ENCODE measurements at regions not wholly inside any gene's neighbourhood (a gene's known extent, or its start where the extent isn't known, plus 50 kb on each side); places are given as distances from the start of the nearest gene placed in this dataset.

- TF ChIP-seq POLR2A (IDR thresholded peaks at IDR 0.05) (no peak), EP300 (IDR thresholded peaks at IDR 0.05) (no peak), POLR2AphosphoS5 (IDR thresholded peaks at IDR 0.05) (no peak)
- TF ChIP-seq, protein P1, sequence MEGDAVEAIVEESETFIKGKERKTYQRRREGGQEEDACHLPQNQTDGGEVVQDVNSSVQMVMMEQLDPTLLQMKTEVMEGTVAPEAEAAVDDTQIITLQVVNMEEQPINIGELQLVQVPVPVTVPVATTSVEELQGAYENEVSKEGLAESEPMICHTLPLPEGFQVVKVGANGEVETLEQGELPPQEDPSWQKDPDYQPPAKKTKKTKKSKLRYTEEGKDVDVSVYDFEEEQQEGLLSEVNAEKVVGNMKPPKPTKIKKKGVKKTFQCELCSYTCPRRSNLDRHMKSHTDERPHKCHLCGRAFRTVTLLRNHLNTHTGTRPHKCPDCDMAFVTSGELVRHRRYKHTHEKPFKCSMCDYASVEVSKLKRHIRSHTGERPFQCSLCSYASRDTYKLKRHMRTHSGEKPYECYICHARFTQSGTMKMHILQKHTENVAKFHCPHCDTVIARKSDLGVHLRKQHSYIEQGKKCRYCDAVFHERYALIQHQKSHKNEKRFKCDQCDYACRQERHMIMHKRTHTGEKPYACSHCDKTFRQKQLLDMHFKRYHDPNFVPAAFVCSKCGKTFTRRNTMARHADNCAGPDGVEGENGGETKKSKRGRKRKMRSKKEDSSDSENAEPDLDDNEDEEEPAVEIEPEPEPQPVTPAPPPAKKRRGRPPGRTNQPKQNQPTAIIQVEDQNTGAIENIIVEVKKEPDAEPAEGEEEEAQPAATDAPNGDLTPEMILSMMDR (IDR thresholded peaks at IDR 0.05): no peak
- Histone ChIP-seq H3K4me1 (peaks cover 3 to 7% (median 6%) of the 10 kb centered on the region in 4 donors), H3K27me3 (peaks cover 0 to 34% (median 10%) of the 10 kb centered on the region in 3 donors), H3K4me3 (no peak overlapping the region), H3K36me3 (no peaks in the 10 kb centered on the region), H3K9me3 (no peaks in the 10 kb centered on the region), H3K27ac (no peak overlapping the region)
- intact Hi-C loops (cut with DNase I; ENCODE audit: low total_unique reads): loop anchor here (10.0 kb wide), 1 partner anchor 609 kb away; no protein-coding TSS in a partner anchor
- peak in 1 of 2 donors; percentile 36 for DNase-seq
- WGBS, 5 donors: 60 to 72% (median 68%) methylated on average over 8 of the region's 8 CpGs
Observed at GRCh38 chr21:41073558-41073957, 94.4 kb upstream of the BACE2 start.

GRCh38 chr21:41074396-41075184, 93.4 kb upstream of the BACE2 start:
- no peak overlapping the region for H3K4me3 ChIP-seq
- TF ChIP-seq POLR2A (IDR thresholded peaks at IDR 0.05) (no peak), EP300 (IDR thresholded peaks at IDR 0.05) (no peak), POLR2AphosphoS5 (IDR thresholded peaks at IDR 0.05) (no peak)
- TF ChIP-seq, protein P1 (IDR thresholded peaks at IDR 0.05): no peak
- intact Hi-C loops (cut with DNase I; ENCODE audit: low total_unique reads): loop anchor here (10.0 kb wide), 1 partner anchor 610 kb away; no protein-coding TSS in a partner anchor
- WGBS, 5 donors: 82 to 88% (median 86%) methylated on average over 11 of the region's 11 CpGs
- H3K36me3 ChIP-seq: no peaks in the 10 kb centered on the region
- H3K27ac ChIP-seq: no peak overlapping the region
- no peaks in the 10 kb centered on the region for H3K9me3 ChIP-seq
- no peaks in the 10 kb centered on the region for H3K4me1 ChIP-seq
- DNase-seq: no peak
- peaks cover 0 to 24% (median 4%) of the 10 kb centered on the region in 3 donors for H3K27me3 ChIP-seq

GRCh38 chr21:41075656-41076055, 92.3 kb upstream of the BACE2 start:
- no peaks in the 10 kb centered on the region for H3K9me3 ChIP-seq
- peaks cover 0 to 13% (median 0%) of the 10 kb centered on the region in 3 donors for H3K27me3 ChIP-seq
- H3K4me1 ChIP-seq: no peaks in the 10 kb centered on the region
- H3K36me3 ChIP-seq: no peaks in the 10 kb centered on the region
- TF ChIP-seq POLR2A (IDR thresholded peaks at IDR 0.05) (no peak), POLR2AphosphoS5 (IDR thresholded peaks at IDR 0.05) (no peak), EP300 (IDR thresholded peaks at IDR 0.05) (no peak)
- TF ChIP-seq, protein P1 (IDR thresholded peaks at IDR 0.05): no peak
- WGBS, 5 donors: 90 to 96% (median 93%) methylated on average over 16 to 18 of the region's 18 CpGs
- intact Hi-C loops (cut with DNase I; ENCODE audit: low total_unique reads): loop anchor here (10.0 kb wide), 1 partner anchor 611 kb away; no protein-coding TSS in a partner anchor
- no peak for DNase-seq
- no peak overlapping the region for H3K27ac ChIP-seq
- no peak overlapping the region for H3K4me3 ChIP-seq

- 91 to 97% (median 94%) methylated on average over 11 to 16 of the region's 16 CpGs for WGBS, 5 donors
- no peak for TF ChIP-seq POLR2A (IDR thresholded peaks at IDR 0.05)
- no peak for TF ChIP-seq POLR2AphosphoS5 (IDR thresholded peaks at IDR 0.05)
- TF ChIP-seq EP300 (IDR thresholded peaks at IDR 0.05): no peak
- TF ChIP-seq, protein P1 (IDR thresholded peaks at IDR 0.05): no peak
- H3K4me1 ChIP-seq: no peaks in the 10 kb centered on the region
- no peaks in the 10 kb centered on the region for H3K9me3 ChIP-seq
- H3K27ac ChIP-seq: no peak overlapping the region
- peaks cover 0 to 9% (median 0%) of the 10 kb centered on the region in 3 donors for H3K27me3 ChIP-seq
- intact Hi-C loops (cut with DNase I; ENCODE audit: low total_unique reads): loop anchor here (10.0 kb wide), 1 partner anchor 611 kb away; no protein-coding TSS in a partner anchor
- DNase-seq: no peak
- no peaks in the 10 kb centered on the region for H3K36me3 ChIP-seq
- H3K4me3 ChIP-seq: no peak overlapping the region
Observed at GRCh38 chr21:41076064-41076463, 91.9 kb upstream of the BACE2 start.
